Liver (tissue), 3 donors: ENCODE measurements at regions not wholly inside any gene's neighbourhood (a gene's known extent, or its start where the extent isn't known, plus 50 kb on each side); places are given as distances from the start of the nearest gene placed in this dataset.

ENCODE experiments used
- FOXA1 ChIP-seq: IDR thresholded peaks from 2 replicates; pipeline ENCODE4 v1.6.1; 2016; ENCODE audit warnings: antibody characterized with exemption
- JUND ChIP-seq, 2 donors: IDR thresholded peaks; 2 replicates each; pipeline ENCODE4 v1.6.1; 2016; ENCODE audit warnings: antibody characterized with exemption in 2 of 2
- NR2F2 ChIP-seq: IDR thresholded peaks from 2 replicates; pipeline ENCODE4 v1.6.1; 2016; ENCODE audit warnings: antibody characterized with exemption
- RAD21 ChIP-seq, 2 donors: IDR thresholded peaks; 2 replicates each; pipeline ENCODE4 v1.6.1; 2016; ENCODE audit warnings: antibody characterized with exemption in 2 of 2, mild to moderate bottlenecking in 2 of 2
- RXRA ChIP-seq, 2 donors: IDR thresholded peaks; 2 replicates each; pipeline ENCODE4 v1.6.1; 2017 to 2018; ENCODE audit warnings: antibody characterized with exemption in 2 of 2, mild to moderate bottlenecking in 1 of 2
- TAF1 ChIP-seq: conservative IDR thresholded peaks from 2 replicates; pipeline ENCODE4 v1.6.1; 2016; ENCODE audit warnings: antibody characterized with exemption, mild to moderate bottlenecking
- YY1 ChIP-seq: IDR thresholded peaks from 2 replicates; pipeline ENCODE4 v1.6.1; 2016; ENCODE audit warnings: antibody characterized with exemption, mild to moderate bottlenecking
- TF ChIP-seq, protein P1 (sequence below): fragments of 150-350 bp; IDR thresholded peaks from 2 replicates; pipeline ENCODE4 v1.5.1; 2017; ENCODE audit warnings: improper control_type of control experiment, low read depth, low read length; ENCODE audit not compliant: missing input control
- TF ChIP-seq, protein P2 (sequence below): IDR thresholded peaks from 2 replicates; pipeline ENCODE4 v1.6.1; 2016; ENCODE audit warnings: antibody characterized with exemption
- TF ChIP-seq, protein P3 (sequence below): IDR thresholded peaks from 2 replicates; pipeline ENCODE4 v1.6.1; 2016; ENCODE audit warnings: antibody characterized with exemption, mild to moderate bottlenecking
- donor health status: healthy.
- donor health status: healthy.

DNA sequence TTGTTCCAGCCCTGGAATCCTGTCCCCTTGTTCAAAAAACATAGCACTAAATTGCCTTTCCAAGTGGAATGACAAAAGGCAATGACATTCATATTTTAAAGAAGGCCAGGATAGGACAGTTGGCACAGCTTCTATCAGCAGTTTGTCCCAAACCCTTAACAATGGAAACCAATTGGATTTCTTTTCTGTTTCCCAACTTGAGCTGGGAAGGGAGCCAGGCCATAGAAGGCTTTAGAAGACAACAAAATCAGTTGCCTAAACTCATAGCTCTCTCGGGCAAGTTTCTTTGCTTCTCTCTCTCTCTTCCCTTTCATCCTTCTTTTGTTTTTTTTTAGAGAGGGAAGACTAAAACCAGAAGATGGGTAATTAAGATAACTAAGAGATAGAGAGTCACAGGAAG is 227.7 kb upstream of the TPRG1 start:
- TF ChIP-seq, protein P1, sequence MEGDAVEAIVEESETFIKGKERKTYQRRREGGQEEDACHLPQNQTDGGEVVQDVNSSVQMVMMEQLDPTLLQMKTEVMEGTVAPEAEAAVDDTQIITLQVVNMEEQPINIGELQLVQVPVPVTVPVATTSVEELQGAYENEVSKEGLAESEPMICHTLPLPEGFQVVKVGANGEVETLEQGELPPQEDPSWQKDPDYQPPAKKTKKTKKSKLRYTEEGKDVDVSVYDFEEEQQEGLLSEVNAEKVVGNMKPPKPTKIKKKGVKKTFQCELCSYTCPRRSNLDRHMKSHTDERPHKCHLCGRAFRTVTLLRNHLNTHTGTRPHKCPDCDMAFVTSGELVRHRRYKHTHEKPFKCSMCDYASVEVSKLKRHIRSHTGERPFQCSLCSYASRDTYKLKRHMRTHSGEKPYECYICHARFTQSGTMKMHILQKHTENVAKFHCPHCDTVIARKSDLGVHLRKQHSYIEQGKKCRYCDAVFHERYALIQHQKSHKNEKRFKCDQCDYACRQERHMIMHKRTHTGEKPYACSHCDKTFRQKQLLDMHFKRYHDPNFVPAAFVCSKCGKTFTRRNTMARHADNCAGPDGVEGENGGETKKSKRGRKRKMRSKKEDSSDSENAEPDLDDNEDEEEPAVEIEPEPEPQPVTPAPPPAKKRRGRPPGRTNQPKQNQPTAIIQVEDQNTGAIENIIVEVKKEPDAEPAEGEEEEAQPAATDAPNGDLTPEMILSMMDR: no peak
- TF ChIP-seq YY1 (no peak), TAF1 (no peak), FOXA1 (no peak), RAD21 (IDR thresholded peaks at IDR 0.05) (peak in 1 of 2 donors; percentile 31), JUND (IDR thresholded peaks at IDR 0.05) (no peak), NR2F2 (no peak), RXRA (IDR thresholded peaks at IDR 0.05) (peak in 1 of 2 donors; percentile 20)
- TF ChIP-seq, protein P2, sequence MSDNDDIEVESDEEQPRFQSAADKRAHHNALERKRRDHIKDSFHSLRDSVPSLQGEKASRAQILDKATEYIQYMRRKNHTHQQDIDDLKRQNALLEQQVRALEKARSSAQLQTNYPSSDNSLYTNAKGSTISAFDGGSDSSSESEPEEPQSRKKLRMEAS: no peak
- TF ChIP-seq, protein P3, sequence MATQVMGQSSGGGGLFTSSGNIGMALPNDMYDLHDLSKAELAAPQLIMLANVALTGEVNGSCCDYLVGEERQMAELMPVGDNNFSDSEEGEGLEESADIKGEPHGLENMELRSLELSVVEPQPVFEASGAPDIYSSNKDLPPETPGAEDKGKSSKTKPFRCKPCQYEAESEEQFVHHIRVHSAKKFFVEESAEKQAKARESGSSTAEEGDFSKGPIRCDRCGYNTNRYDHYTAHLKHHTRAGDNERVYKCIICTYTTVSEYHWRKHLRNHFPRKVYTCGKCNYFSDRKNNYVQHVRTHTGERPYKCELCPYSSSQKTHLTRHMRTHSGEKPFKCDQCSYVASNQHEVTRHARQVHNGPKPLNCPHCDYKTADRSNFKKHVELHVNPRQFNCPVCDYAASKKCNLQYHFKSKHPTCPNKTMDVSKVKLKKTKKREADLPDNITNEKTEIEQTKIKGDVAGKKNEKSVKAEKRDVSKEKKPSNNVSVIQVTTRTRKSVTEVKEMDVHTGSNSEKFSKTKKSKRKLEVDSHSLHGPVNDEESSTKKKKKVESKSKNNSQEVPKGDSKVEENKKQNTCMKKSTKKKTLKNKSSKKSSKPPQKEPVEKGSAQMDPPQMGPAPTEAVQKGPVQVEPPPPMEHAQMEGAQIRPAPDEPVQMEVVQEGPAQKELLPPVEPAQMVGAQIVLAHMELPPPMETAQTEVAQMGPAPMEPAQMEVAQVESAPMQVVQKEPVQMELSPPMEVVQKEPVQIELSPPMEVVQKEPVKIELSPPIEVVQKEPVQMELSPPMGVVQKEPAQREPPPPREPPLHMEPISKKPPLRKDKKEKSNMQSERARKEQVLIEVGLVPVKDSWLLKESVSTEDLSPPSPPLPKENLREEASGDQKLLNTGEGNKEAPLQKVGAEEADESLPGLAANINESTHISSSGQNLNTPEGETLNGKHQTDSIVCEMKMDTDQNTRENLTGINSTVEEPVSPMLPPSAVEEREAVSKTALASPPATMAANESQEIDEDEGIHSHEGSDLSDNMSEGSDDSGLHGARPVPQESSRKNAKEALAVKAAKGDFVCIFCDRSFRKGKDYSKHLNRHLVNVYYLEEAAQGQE: no peak
